GM19372 (cell line): ENCODE measurements at regions not wholly inside any gene's neighbourhood (a gene's known extent, or its start where the extent isn't known, plus 50 kb on each side); places are given as distances from the start of the nearest gene placed in this dataset.

ENCODE experiments used
- ATAC-seq: cut with Tn5 transposase; IDR thresholded peaks from one replicate; pipeline ENCODE4 v1.9.1; 2021; ENCODE audit warnings: mild to moderate bottlenecking, low read depth, moderate library complexity; ENCODE audit not compliant: unreplicated experiment

GRCh38 chr17:79216391-79216790 lies 141.8 kb downstream of the ENGASE start:
- ATAC-seq: no peak

- ATAC-seq: no peak
These were observed 141.0 kb downstream of the ENGASE start for GRCh38 chr17:79215631-79216030.

- ATAC-seq: no peak
These were observed 140.4 kb downstream of the ENGASE start for GRCh38 chr17:79214940-79215604.

GRCh38 chr17:79214459-79214858 lies 139.8 kb downstream of the ENGASE start:
- no peak for ATAC-seq

GRCh38 chr17:79213305-79213704 lies 138.7 kb downstream of the ENGASE start:
- no peak for ATAC-seq

- no peak for ATAC-seq
These were observed 137.8 kb downstream of the ENGASE start for GRCh38 chr17:79212149-79213087.

GRCh38 chr17:79211061-79211770 lies 136.6 kb downstream of the ENGASE start:
- no peak for ATAC-seq

GRCh38 chr17:79210638-79211037 lies 136.0 kb downstream of the ENGASE start:
- ATAC-seq: no peak

GRCh38 chr17:79207960-79208359 lies 133.3 kb downstream of the ENGASE start:
- ATAC-seq: no peak

GRCh38 chr17:79205688-79206205 lies 131.1 kb downstream of the ENGASE start:
- ATAC-seq: no peak

- no peak for ATAC-seq
These were observed 129.6 kb downstream of the ENGASE start for GRCh38 chr17:79204261-79204660.

GRCh38 chr17:79203657-79204056 lies 129.0 kb downstream of the ENGASE start:
- no peak for ATAC-seq

GRCh38 chr17:79203016-79203415 lies 128.4 kb downstream of the ENGASE start:
- no peak for ATAC-seq

- no peak for ATAC-seq
These were observed 127.9 kb downstream of the ENGASE start for GRCh38 chr17:79202480-79202879.

- no peak for ATAC-seq
These were observed 127.1 kb downstream of the ENGASE start for GRCh38 chr17:79201536-79202227.

GRCh38 chr17:79201119-79201518 lies 126.5 kb downstream of the ENGASE start:
- no peak for ATAC-seq

GRCh38 chr17:79196913-79197312 lies 122.3 kb downstream of the ENGASE start:
- no peak for ATAC-seq

- no peak for ATAC-seq
These were observed 118.1 kb downstream of the ENGASE start for GRCh38 chr17:79192503-79193351.

- ATAC-seq: no peak
These were observed 116.8 kb downstream of the ENGASE start for GRCh38 chr17:79191270-79191934.
